Tibial nerve (tissue), 4 donors: ENCODE measurements at regions not wholly inside any gene's neighbourhood (a gene's known extent, or its start where the extent isn't known, plus 50 kb on each side); places are given as distances from the start of the nearest gene placed in this dataset.

Source experiments
- EP300 ChIP-seq, 2 donors: sonication (generic); formaldehyde crosslinking; IDR thresholded peaks; one replicate each; pipeline ENCODE4 v1.6.1; 2017; ENCODE audit warnings: antibody characterized with exemption in 2 of 2, mild to moderate bottlenecking in 1 of 2
- POLR2A ChIP-seq, 2 donors: fragments of 450-650 bp; IDR thresholded peaks; one replicate each; pipeline ENCODE4 v1.6.1; 2017; ENCODE audit warnings: antibody characterized with exemption in 2 of 2, mild to moderate bottlenecking in 2 of 2, moderate library complexity in 2 of 2
- TF ChIP-seq, protein P1 (sequence below), 5 experiments: fragments of 200-600 bp in 3 of 5; fragments of 450-650 bp in 2 of 5; sonication (generic) in 3 of 5; IDR thresholded peaks; one replicate each; pipeline ENCODE4 v1.5.1; 2016 to 2019; ENCODE audit warnings: antibody characterized with exemption in 5 of 5, mild to moderate bottlenecking in 3 of 5, moderate library complexity in 2 of 5

DNA sequence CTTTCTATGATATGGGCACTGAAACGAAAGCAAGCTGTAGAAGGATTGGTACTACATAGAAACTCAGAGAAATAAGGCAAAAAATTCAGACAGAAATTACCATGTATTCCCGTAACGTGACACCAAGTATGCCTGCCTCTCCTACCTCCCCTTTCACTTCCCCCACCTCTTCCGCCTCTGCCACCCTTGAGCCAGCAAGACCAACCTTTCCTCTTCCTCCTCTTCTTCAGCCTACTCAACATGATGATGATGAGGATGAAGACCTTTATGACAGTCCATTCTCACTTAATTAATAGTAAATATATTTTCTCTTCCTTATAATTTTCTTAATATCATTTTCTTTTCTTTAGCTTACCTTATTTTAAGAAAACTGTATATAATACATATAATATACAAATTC, 188.1 kb upstream of the VGLL2 start:
- TF ChIP-seq, protein P1, sequence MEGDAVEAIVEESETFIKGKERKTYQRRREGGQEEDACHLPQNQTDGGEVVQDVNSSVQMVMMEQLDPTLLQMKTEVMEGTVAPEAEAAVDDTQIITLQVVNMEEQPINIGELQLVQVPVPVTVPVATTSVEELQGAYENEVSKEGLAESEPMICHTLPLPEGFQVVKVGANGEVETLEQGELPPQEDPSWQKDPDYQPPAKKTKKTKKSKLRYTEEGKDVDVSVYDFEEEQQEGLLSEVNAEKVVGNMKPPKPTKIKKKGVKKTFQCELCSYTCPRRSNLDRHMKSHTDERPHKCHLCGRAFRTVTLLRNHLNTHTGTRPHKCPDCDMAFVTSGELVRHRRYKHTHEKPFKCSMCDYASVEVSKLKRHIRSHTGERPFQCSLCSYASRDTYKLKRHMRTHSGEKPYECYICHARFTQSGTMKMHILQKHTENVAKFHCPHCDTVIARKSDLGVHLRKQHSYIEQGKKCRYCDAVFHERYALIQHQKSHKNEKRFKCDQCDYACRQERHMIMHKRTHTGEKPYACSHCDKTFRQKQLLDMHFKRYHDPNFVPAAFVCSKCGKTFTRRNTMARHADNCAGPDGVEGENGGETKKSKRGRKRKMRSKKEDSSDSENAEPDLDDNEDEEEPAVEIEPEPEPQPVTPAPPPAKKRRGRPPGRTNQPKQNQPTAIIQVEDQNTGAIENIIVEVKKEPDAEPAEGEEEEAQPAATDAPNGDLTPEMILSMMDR (IDR thresholded peaks at IDR 0.05), result no peak
- no peak for TF ChIP-seq EP300 (IDR thresholded peaks at IDR 0.05)
- TF ChIP-seq POLR2A (IDR thresholded peaks at IDR 0.05), result no peak
